ENCODE measurements at regions not wholly inside any gene's neighbourhood (a gene's known extent, or its start where the extent isn't known, plus 50 kb on each side); places are given as distances from the start of the nearest gene placed in this dataset.

DNA sequence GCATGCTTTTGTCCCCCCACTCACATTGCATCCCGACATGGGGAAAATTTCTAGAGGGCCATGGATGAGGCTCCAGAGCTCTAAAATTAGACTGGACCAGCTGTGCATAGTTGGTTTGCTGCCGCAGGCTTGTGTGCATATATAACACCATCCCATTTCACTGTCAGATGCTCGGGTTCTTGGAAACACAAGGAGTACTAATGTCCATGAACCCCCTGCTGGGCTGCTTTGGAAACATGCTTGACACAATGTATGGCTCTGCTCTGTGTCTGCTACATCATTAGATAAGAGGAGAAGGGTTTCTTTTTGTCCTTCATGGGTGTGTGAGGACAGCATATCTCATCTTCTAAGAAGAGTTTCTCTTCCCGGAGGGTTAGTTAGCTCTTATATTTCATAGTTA lies 292.1 kb upstream of the RORB start:
- intact Hi-C loops (cut with DNase I; ENCODE audit: low total_unique reads) = no loop called here
- TF ChIP-seq, protein P1, sequence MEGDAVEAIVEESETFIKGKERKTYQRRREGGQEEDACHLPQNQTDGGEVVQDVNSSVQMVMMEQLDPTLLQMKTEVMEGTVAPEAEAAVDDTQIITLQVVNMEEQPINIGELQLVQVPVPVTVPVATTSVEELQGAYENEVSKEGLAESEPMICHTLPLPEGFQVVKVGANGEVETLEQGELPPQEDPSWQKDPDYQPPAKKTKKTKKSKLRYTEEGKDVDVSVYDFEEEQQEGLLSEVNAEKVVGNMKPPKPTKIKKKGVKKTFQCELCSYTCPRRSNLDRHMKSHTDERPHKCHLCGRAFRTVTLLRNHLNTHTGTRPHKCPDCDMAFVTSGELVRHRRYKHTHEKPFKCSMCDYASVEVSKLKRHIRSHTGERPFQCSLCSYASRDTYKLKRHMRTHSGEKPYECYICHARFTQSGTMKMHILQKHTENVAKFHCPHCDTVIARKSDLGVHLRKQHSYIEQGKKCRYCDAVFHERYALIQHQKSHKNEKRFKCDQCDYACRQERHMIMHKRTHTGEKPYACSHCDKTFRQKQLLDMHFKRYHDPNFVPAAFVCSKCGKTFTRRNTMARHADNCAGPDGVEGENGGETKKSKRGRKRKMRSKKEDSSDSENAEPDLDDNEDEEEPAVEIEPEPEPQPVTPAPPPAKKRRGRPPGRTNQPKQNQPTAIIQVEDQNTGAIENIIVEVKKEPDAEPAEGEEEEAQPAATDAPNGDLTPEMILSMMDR (IDR thresholded peaks at IDR 0.05) = peak in 1 of 3 experiments; percentile 17
- TF ChIP-seq POLR2A (IDR thresholded peaks at IDR 0.05) = no peak

DNA sequence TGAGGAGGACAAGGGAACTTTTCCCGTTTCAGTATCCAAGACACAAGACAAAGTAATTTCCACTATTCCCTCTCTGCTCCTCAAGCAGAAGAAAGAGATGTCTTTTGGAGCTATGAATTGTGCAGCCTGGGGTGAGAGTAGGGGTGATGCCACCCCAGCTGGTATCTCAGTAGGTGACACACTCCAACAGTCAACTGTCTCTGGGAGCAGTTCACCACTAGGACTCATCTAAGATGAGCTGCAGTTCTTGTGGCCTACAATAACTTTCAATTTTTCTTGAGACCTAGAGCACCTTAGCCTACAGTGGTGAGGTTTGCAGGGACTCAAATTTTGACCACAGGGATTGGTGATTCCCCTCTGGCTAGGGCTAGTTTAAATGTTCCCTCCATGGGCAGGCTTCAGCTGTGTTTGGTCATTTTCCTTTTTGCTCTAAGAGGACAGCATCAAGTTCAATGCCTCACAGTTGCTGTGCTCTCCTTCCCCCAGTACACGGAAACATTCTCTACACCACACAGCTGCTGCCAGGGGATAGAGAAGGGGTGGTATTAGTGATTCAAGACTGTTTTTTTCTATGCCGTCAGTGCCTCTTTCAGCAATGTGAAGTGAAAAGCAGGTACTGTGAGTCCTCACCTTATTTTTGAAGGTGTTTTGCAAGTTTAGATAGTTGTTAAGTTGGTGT lies 278.6 kb upstream of the RORB start:
- Histone ChIP-seq H3K36me3 (ENCODE audit: low read depth, missing control alignments) (no peaks in the 10 kb centered on the region), H3K4me1 (no peaks in the 10 kb centered on the region), H3K9me3 (no peaks in the 10 kb centered on the region), H3K27ac (no peak overlapping the region), H3K4me3 (no peak overlapping the region), H3K27me3 (no peaks in the 10 kb centered on the region)
- DNase-seq = no peak
- intact Hi-C loops (cut with DNase I; ENCODE audit: low total_unique reads) = no loop called here
- TF ChIP-seq, protein P1 (IDR thresholded peaks at IDR 0.05) = no peak
- TF ChIP-seq POLR2A (IDR thresholded peaks at IDR 0.05) = no peak
- 74 to 85% methylated on average over 3 of the region's 3 CpGs for WGBS, 2 donors

More for the DNA sequence above, 292.1 kb upstream of the RORB start:
- no peaks in the 10 kb centered on the region for H3K4me1 ChIP-seq
- peak; percentile 84 for DNase-seq
- WGBS, 2 donors = 45 to 50% methylated on average over 4 of the region's 4 CpGs
- no peak overlapping the region for H3K27ac ChIP-seq
- no peaks in the 10 kb centered on the region for H3K36me3 ChIP-seq (ENCODE audit: low read depth, missing control alignments)
- H3K9me3 ChIP-seq = no peaks in the 10 kb centered on the region
- H3K27me3 ChIP-seq = no peaks in the 10 kb centered on the region
- H3K4me3 ChIP-seq = no peak overlapping the region

DNA sequence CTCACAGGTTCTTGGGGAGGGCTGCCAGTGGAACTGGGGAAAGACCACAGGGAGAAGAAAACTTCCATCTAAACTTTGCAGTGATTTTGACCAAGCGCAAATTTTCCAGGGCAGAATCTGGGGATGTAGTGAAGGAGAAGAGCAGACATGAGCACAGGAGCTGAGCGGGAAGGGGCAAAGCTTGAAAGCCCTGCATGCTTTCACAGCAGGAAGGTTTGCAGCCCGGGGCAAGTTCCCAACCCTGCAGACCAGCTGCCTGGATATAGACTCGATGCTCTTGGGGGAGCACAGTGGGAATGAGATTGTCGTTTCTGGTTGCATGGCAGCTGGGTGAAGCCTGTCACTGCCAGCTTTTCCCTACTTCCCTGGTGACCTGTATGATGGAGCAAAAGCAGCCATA lies 276.8 kb upstream of the RORB start:
- Histone ChIP-seq H3K27ac (no peak overlapping the region), H3K27me3 (no peaks in the 10 kb centered on the region), H3K36me3 (ENCODE audit: low read depth, missing control alignments) (no peaks in the 10 kb centered on the region), H3K9me3 (no peaks in the 10 kb centered on the region), H3K4me1 (no peaks in the 10 kb centered on the region), H3K4me3 (no peak overlapping the region)
- no peak for DNase-seq
- 85 to 86% methylated on average over 5 of the region's 5 CpGs for WGBS, 2 donors
- no peak for TF ChIP-seq POLR2A (IDR thresholded peaks at IDR 0.05)
- TF ChIP-seq, protein P1 (IDR thresholded peaks at IDR 0.05) = no peak
- intact Hi-C loops (cut with DNase I; ENCODE audit: low total_unique reads) = no loop called here

DNA sequence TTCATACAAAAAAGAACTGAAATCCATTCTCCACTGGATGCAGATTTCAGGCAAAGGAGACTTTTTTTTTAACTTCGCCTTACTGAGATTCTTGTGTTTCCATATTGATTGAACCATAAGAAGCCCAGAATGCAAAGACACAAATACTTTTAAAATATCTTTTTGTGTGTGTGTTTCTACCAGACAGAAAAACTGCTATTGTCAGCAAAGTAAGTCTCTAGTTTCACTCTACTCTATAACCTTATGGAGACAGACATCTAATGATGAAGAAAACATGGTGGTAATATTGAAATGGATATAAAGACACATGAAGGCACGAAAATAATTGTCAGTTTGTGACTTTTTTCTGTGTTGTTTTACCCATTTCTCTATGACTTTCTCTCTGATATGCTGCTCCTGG lies 260.3 kb upstream of the RORB start:
- no peak overlapping the region for H3K27ac ChIP-seq
- no peaks in the 10 kb centered on the region for H3K9me3 ChIP-seq
- TF ChIP-seq, protein P1 (IDR thresholded peaks at IDR 0.05) = no peak
- no peak for TF ChIP-seq POLR2A (IDR thresholded peaks at IDR 0.05)
- H3K27me3 ChIP-seq = no peaks in the 10 kb centered on the region
- no peak for DNase-seq
- no peaks in the 10 kb centered on the region for H3K36me3 ChIP-seq (ENCODE audit: low read depth, missing control alignments)
- no peaks in the 10 kb centered on the region for H3K4me1 ChIP-seq
- 73 to 75% methylated on average over 2 of the region's 2 CpGs for WGBS, 2 donors
- H3K4me3 ChIP-seq = no peak overlapping the region
- intact Hi-C loops (cut with DNase I; ENCODE audit: low total_unique reads) = no loop called here

DNA sequence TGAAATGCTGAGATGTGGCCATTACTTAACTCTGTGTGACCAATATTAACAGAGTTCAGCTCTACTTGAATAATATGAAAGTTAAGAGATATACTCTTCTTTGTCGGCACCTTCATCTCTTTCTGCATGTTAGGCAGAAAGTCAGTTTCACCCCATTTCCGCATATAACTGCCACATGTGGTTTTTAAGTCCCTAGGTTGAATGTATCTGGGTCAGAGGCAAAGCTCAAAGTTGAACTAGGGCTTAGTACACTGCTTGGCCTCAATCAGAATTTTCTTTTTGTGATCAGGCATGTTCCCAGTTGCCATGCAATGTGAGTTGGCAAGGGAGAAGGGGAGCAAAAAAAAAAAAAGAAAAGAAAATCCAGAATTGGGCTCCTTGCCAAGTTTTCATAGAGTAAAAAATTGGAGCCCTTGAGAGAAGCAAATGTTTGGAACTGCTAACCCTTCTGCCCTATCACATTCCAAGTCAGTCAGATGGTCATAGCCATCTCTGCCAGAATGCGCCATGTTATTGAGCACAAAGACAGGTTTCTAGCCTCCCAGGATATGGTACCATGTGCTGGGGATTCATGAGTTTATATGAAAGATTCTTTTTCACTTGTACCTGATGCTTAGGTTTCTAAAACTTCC lies 251.2 kb upstream of the RORB start:
- intact Hi-C loops (cut with DNase I; ENCODE audit: low total_unique reads) = no loop called here

More for the DNA sequence above, 251.2 kb upstream of the RORB start:
- DNase-seq = no peak
- TF ChIP-seq POLR2A (IDR thresholded peaks at IDR 0.05) = no peak
- TF ChIP-seq, protein P1 (IDR thresholded peaks at IDR 0.05) = no peak
- no peaks in the 10 kb centered on the region for H3K36me3 ChIP-seq (ENCODE audit: low read depth, missing control alignments)
- 84 to 97% methylated on average over 3 of the region's 3 CpGs for WGBS, 2 donors
- no peaks in the 10 kb centered on the region for H3K27me3 ChIP-seq
- H3K4me3 ChIP-seq = no peak overlapping the region
- H3K4me1 ChIP-seq = no peaks in the 10 kb centered on the region
- H3K27ac ChIP-seq = no peak overlapping the region
- no peaks in the 10 kb centered on the region for H3K9me3 ChIP-seq

All from testis (tissue), 2 donors.